HG03175 (cell line): ENCODE measurements at regions not wholly inside any gene's neighbourhood (a gene's known extent, or its start where the extent isn't known, plus 50 kb on each side); places are given as distances from the start of the nearest gene placed in this dataset.
"Not testable (repeated sequence)": the region's sequence is repeated elsewhere in the genome, so short reads cannot be mapped to it uniquely, and the experiment has no call there.

Experiments
- ATAC-seq: cut with Tn5 transposase; IDR thresholded peaks from one replicate; pipeline ENCODE4 v1.9.1; 2021; ENCODE audit warnings: mild to moderate bottlenecking, moderate library complexity; ENCODE audit not compliant: unreplicated experiment

DNA sequence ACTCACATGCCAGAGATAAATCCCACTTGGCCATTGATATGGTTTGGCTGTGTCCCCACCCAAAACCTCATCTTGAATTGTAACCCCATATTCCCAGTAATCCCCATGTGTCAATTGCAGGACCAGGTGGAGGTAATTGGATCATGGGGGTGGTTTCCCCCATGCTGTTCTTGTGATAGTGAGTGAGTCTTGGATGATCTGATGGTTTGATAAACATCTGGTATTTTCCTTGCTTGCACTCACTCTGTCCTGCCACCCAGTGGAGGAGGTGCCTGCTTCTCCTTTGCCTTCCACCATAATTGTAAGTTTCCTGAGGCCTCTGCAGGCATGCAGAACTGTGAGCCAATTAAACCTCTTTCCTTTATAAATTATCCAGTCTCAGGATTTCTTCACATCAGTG, 50.4 kb upstream of the B3GAT2 start:
- ATAC-seq, result not testable (repeated sequence)

DNA sequence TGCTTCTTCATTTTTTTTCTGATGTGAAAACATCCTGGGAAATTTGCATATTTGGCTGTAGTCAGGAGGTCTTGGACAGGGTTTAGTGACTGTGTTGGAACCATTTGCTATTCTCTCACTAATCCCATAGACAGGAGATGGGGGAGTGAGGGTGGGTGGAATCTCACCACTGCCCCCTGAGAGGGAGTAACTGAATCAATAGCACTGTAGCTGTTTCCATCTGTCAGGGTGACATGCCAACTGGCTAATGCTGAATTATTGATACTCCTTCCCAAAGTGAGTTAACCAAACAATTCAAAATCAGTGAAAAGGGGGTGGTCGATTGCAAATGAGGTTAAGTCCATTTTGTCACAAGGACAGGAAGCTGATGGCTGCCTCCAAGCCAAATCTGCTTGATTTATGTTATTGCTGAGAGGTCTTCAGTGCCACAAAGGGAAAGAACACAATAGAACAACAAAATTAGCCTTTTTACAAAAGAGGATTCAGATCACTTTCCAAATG, 55.1 kb upstream of the B3GAT2 start:
- ATAC-seq, result no peak

DNA sequence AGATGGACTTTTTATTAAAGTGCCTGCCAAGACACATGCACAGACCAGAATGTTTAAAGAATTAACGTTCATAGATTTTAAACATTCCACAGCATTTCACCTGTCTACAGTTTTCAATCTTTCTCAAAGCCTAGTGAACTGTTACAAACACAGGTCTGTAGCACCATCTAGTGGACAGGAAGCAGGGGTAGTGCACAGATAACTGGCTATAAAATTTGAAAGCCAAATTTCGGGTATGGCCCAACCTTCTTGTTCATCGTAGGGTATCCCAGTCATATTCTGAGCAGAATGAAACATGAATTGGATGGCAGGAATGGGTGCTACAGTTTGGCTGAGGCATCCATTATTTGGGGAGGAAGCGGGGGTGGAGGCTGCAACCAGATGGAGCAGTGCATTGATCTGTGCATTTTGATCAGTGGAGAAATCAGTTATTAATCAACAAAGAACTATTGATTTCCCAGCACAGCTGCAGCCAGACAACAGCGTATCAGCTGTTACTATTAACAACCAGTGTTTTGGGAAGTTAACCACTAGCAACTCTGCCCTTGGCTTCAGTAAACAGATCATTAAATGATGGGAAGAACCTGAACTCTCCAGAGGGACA, 56.1 kb upstream of the B3GAT2 start:
- ATAC-seq, result peak; percentile 81

DNA sequence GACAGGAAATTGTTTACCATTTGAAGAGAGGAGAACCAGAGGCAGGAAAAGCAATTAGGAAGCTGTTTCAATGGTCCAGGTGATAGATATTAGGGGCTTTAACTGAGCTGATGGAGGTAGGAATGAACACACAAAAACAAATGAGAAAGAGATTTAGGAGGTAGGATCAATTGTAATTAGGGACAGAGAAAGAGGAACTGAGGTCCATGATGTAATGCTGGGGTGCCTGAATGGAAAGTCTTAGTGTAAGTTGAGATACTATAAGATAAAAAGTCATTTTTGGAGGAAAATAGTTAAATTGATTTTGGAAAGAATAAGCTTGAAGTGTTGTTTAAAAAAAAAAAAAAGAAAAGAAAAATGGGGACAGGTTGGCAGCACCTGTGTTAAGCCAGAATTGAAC, 58.5 kb upstream of the B3GAT2 start:
- ATAC-seq, result no peak

DNA sequence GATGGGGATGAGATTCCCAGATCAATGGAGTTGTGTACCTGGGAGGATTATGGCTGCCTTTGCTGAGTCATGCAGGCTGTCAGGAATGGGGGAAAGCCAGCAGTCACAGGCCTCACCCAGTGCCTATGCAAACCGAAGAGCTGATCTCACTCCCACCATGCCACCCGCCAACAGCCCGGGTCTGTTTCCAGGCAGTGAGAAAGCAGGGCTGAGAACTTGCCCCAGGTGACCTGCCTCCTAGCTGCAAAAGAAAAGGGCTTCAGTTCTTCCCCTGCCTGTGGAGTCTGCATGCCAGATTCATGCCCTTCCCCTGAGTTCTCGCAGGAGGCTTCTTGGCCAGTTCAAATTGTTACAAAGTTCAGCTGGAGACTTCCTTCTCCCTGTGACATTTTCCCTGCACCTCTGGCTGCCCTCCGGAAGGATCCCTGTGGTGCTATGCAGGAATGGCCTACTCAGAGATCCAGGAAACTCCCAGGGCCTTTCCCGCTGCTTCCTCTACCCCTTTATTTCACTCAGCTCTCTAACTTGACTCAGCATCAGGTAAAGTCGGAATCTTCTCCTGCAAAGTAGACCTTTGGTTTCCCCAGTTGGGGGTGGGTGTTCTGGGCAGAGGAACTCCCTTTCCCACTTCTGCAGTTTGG, 71.5 kb upstream of the B3GAT2 start:
- ATAC-seq, result no peak

DNA sequence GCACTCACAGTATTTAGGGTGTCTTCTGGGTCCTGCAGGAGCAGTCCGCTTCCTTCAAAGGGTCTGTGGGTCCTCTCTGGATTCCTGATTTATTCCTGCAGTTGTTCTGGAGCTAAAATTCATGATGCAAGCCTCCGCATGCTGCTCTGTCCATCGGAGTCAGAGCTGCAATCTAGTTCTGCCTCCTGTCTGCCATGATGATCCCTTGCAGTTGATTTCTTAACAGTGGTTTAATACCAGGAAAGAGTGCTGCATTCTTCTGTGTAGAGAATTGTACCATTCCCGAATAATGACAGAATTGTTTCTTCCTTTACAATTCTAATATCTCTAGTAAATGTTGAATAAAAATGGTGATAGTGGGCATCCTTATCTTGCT, 72.0 kb upstream of the B3GAT2 start:
- ATAC-seq, result no peak

DNA sequence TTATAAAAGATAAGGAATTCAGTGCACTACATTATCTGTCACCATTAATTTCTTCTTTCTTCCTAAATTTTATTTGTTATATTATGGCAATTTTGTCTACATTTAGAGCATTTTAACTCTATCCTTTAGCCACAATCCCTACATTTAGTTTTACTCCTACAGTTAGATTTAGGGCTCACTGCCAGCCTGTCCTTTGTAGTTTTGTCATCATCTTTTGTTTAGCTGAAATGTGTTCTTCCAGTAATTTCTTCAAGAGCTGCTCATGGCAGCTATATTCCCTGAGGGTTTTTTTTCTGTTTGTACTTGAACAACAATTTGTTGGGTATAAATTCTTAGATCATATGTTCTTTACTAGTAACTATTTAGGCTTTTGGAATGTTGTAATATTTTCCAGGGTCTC, 72.7 kb upstream of the B3GAT2 start:
- no peak for ATAC-seq

DNA sequence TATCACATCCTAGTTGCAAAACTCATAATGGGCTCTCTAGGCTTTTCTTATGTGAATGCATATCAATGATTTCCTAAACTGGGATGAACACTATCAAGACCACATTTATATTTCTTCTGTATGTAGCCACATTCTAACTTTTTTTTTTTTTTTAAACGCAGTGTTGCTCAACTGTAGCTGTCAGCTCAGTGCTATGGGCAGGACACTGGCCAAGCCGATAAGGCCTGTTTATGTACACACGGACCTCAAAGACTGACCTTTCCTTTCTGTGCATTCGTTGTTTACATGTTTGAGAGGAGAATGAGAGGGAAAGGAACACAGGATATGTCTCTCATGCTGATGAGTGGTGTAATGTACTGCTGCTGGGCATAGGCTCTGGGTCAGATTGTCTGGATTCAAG, 75.1 kb upstream of the B3GAT2 start:
- no peak for ATAC-seq

DNA sequence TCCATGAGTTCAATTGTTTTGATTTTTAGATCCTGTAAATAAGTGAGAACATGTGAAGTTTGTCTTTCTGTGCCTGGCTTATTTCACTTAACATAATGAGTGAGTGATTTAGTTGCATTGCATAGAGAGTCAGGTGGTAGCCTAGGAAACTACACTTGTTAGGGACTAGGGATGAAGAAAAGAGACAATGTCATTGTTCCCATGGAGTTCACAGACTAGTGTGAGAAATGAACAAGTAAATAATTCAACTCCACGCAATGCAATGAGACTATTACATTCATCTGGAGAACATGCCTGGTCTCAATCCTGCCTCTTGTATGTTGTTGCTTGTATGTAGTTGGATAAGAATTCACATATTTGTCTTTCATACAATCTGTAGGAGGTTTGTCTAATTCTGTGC, 76.3 kb upstream of the B3GAT2 start:
- ATAC-seq, result no peak

DNA sequence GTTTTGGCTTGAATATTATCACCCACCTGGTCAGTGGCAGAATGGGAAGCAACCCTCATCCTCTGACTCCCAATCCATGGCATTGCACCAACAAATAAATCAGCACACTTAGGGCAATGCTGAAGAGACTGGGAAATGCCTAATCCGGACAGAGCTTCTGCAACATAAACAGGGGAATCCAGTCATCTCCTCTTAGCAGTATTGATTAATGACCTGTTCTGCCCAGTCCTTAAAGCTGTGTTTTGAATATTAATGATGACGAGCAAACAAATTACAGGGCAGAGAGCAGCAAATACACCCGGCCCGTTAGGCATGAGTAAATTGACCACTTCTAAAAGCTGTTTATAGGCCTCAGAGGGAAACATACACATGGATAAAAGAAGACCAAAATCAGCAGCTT, 77.0 kb upstream of the B3GAT2 start:
- ATAC-seq, result no peak

DNA sequence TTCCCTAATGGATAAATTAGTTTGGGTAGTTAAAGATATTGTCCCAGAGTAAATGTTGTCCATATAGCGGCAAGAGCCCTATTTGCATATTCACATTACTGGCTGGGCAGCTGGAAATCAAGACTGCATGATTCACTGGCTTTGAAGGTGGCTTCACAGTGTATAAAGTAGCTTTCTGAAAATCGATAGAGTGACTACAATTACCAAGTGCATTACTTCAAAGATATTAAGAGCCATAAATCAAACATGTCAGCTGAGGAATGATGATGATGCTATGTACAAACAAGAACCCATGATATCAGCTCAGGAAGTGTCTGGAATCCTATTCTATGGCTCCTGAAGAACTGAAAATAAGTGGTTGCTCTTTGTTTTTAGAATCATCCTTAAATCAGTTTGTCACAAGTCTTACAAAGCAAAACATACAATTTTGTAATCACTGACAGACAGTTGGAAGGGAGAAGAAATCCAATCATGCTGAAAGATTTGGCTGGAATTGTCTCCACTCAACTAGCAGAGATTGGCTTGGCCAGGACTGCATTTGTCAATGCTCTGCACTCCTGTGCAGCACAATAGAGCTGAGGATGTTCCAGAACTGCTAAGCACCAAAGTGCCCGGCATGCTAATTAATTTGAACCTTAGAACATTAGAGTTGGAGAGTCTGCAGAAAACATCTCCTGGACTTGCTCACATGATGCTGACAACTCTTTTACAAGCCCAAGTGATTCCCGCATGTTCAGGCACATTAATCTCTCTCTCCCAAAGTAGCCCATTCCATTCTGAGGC, 77.9 kb upstream of the B3GAT2 start:
- ATAC-seq, result no peak

DNA sequence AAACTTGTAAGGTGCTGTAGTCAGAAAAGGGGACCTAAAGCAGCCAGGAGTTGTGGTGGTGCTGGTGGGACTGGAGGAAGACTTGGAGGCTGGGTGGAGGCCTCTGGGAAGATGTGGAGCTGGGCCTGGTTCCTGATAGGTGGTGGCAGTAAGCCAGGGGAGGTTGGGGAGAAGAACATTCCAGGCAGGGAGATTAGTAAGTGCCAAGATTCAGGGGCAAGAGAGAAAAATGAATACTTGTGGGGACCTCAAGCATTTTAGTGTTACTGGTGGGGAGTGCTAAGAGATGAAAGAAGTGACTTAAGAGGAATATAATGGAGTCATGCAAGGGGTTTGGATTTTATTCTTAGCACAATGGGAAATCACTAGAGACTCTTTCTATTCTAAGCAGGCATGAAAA, 79.0 kb upstream of the B3GAT2 start:
- ATAC-seq, result no peak

DNA sequence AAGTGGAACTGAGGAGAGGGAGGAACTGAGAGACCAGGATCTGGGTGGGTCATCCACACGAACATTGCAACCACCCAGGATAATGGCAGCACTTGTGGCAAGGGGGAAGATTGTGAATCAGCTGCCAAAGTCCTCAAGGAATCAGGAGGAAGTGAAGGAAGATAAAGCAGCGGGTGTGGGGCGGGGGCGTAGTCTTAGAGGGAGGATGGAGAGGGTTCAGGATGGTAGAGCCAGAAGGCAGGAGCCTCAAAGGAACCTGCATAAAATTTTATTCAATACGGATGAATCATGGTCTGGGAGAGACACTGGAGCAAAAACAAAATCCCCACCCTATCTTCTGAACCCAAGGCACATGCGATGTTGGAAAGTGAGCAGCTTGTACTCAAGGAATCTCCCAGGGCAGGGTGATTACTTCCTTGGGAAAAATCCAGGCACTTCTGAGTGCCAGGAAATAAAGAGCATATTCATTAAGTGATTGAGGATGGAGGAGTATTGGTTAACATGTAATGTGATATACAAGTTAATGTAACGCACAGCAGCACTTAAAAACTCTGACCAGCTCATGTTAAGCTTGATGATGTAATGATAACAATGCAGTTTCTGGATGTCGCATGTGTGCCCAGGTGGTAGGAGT, 82.0 kb upstream of the B3GAT2 start:
- ATAC-seq, result no peak

DNA sequence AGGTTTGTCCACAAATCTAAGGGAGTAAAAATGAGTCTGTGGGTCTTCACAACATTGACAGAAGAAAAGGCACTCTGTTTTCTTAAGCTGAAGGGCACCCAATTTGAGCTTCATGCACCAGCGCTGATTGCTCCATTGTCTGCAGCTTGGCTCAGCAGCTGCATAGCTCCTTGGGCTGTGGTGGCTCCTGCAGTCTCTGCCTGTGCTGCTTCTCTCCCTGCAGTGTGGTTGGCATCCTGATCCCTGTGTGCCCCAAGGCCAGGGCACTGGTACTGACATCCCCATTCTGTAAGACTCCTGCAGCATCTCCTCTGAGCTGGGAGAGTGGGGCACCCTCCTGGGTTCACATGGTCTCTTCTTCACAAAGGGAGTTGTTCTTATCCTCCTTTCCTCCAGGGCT, 83.2 kb upstream of the B3GAT2 start:
- ATAC-seq, result no peak

DNA sequence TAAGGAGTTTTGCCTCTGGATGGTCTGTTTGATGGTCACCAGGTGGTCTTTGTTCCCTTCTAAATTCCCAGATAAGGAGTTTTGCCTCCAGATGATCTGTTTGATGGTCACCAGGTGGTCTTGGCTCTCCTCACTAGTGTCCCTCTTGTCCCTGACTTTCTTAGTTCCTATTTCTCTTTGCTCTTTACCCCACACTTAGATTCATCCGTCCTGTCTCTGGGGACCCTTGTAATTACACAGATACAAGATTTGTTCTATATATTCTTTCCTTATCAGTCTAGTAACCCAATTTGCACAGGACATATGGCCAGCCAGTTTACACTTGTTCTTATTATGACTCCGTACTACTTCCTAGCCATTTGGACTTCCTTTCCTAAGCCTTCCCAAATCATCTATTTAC, 84.0 kb upstream of the B3GAT2 start:
- ATAC-seq, result no peak

DNA sequence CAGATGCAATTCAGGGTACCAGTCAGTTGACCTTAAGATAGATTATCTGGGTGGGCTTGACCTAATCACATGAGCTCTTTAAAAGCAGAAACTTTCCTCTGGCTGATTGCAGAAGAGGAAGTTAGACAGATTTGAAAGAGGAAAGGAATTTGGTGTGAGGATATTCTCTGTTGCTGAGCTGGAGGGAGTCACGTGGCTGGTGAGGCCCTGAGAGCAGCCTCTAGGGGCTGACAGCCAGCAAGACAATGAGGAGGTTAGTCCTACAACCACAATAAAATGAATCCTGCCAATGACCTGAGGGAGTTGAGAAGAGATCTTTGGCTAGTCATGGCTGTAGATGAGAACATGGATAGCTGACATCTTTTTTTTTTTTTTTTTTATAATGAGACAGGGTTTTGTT, 87.0 kb upstream of the B3GAT2 start:
- ATAC-seq, result peak; percentile 58

DNA sequence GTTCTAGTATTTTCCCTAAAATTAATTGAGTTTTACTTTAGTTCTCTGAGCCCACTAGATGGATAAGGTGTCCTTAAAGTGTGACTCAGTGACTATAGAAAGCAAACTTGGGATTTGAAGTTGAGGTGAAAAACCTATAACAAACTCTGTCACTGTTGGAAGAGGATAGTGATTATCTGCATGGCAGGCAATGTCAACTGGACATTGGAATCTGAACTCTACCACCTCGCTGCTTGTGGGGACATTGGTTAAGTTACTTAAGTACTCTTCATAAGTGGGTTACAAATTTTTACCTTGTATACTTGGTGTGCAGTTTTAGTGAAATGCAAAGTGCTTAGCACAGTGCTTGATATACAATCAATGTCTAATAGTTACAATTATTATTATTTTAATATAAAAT, 87.9 kb upstream of the B3GAT2 start:
- no peak for ATAC-seq

DNA sequence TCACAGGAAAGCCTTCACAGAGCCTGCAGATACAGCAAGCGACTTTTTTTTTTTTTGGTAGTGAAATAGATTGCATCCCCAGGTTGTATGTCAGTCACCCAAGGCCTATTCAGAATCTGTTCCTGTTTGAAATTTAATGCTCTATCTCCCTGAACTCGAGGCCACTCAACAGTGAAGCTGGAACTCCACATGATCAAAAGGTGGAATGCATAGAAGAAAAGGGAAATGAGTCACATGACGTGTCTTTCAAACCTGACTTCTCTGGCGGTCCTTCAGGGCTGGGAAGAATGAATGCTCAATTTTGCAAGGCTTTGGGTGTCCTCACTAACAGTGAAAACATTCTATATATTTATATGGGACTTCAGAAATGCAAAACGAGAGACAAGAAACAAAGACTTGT, 88.4 kb upstream of the B3GAT2 start:
- no peak for ATAC-seq

DNA sequence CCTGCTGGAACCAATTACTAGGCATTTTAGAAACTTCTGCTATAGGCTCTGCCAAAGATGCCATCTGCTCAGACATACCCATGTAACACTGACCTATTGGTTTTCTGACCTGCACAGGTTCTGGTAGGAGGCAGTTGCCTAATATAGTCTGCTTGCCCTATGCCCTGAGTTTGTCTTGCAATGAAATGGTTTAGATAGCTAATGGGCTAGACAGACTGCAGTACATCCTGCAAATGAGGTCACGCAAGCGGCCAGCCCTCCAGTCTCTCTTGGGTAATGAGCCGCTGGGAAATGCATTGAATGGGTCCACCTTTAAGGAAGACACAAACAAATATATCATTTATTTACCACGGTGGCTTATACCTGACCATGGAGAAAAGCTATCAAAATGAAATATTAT, 90.6 kb upstream of the B3GAT2 start:
- no peak for ATAC-seq

DNA sequence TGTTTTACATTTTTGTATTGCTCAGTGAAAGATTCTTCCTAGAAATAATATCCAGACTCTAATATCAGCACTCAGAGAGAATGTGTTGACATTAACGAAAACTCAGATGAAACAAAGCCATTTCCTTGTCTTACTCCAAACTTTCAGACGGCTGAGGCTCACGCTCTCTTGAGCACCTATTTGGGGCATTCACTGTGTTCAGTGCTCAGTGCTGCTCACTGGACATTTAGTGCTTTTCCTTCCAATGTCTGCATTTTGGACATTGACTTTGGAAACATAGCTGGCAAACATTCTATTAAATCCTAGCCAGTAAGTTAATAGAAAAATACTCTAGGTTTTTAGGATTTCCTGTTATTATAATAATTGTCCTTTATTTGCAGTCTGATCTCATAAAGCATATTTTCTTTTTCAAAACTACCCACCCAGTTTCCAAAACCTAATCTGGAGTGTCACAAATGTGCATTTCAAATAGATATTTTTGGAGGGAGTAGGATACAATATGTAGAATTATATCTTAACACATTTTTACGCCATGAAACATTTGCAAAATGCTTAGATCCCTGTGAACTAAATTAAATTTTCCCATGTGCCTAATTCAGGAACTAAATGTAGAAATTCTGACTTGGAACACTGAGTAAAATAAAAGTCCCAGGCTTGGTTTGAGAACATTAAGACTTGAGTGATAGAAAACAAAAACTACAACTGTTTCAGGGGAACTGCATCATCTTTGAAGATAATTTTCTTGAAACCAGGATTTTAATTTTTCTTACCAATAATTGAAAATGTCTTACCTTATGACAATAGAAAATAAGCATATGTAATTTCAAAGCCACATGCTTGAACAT, 91.7 kb upstream of the B3GAT2 start:
- no peak for ATAC-seq

DNA sequence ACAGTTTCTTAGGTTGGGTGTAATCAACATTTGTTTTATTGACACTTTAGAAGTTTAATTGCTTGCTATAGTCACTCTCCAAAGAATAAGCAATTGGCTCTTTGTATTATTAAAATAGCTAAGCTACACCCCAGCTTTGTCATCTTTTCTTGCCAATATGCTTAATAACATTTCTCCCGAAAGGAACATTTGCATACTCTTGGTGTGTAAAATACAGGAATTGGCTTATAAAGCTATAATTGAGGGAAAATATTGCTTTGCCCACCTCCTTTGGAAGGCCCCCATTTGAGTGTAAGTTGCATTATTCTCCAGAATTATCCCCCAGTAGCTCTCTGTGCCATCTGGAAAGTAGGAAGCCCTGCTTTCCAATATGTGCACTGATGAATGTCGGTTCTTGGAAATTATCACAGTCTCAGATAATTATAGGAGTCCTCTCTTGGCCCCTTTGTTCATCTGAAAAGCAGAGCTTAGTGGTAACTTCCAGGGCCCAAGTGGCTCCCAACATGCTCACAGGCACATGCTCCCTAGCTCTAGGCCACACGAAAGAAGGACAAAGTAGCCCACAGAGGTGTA, 92.4 kb upstream of the B3GAT2 start:
- ATAC-seq, result no peak
